DOHH2 (cell line): ENCODE measurements at regions not wholly inside any gene's neighbourhood (a gene's known extent, or its start where the extent isn't known, plus 50 kb on each side); places are given as distances from the start of the nearest gene placed in this dataset.

Experiments used
- H3F3A ChIP-seq: fragments of 200-600 bp; sonication (generic), shearing (Covaris generic); 2 replicates; pipeline ENCODE4 v1.6.0; 2016; ENCODE audit warnings: antibody characterized with exemption, mild to moderate bottlenecking; ENCODE audit not compliant: control insufficient read depth, insufficient read depth
- H3K27ac ChIP-seq: fragments of 200-600 bp; sonication (generic); 2 replicates; pipeline ENCODE4 v1.5.1; 2014; ENCODE audit warnings: low read depth, mild to moderate bottlenecking, low read length, moderate library complexity
- H3K27me3 ChIP-seq: fragments of 200-600 bp; sonication (generic); 2 replicates; pipeline ENCODE4 v1.6.1; 2014; ENCODE audit warnings: mild to moderate bottlenecking, low read length, mixed read lengths; ENCODE audit not compliant: control insufficient read depth
- H3K36me3 ChIP-seq: fragments of 200-600 bp; sonication (generic); 2 replicates; pipeline ENCODE4 v1.6.1; 2014; ENCODE audit warnings: mild to moderate bottlenecking, low read length, moderate library complexity, mixed read lengths; ENCODE audit not compliant: control insufficient read depth
- H3K4me1 ChIP-seq: fragments of 200-600 bp; sonication (generic); 2 replicates; pipeline ENCODE4 v1.6.1; 2014; ENCODE audit warnings: mild to moderate bottlenecking, low read length, mixed read lengths; ENCODE audit not compliant: control insufficient read depth
- H3K4me2 ChIP-seq: fragments of 200-600 bp; sonication (generic); 2 replicates; pipeline ENCODE4 v1.6.0; 2014; ENCODE audit warnings: mild to moderate bottlenecking, low read length, moderate library complexity
- H3K4me3 ChIP-seq: fragments of 200-600 bp; sonication (generic); 2 replicates; pipeline ENCODE4 v1.5.1; 2014; ENCODE audit warnings: mild to moderate bottlenecking, low read length, mixed read lengths
- H3K79me2 ChIP-seq: fragments of 200-600 bp; sonication (generic); 2 replicates; pipeline ENCODE4 v1.6.1; 2014; ENCODE audit warnings: mild to moderate bottlenecking, low read length, mixed read lengths; ENCODE audit not compliant: control insufficient read depth
- H3K9me2 ChIP-seq: fragments of 200-600 bp; sonication (generic); replicated peaks from 2 replicates; pipeline ENCODE4 v1.6.1; 2014; ENCODE audit warnings: mild to moderate bottlenecking, low read length, mixed read lengths; ENCODE audit not compliant: control insufficient read depth
- H3K9me3 ChIP-seq: fragments of 200-600 bp; sonication (generic); 2 replicates; pipeline ENCODE4 v1.6.1; 2014; ENCODE audit warnings: antibody characterized with exemption, low read length, mixed read lengths; ENCODE audit not compliant: control insufficient read depth, insufficient read depth
- H4K20me1 ChIP-seq: fragments of 200-600 bp; sonication (generic); 2 replicates; pipeline ENCODE4 v1.6.0; 2014; ENCODE audit warnings: low read depth, mild to moderate bottlenecking, antibody characterized with exemption, low read length, moderate library complexity; ENCODE audit not compliant: control insufficient read depth, insufficient read depth
- EZH2phosphoT487 ChIP-seq: fragments of 200-600 bp; sonication (generic); IDR thresholded peaks from 2 replicates; pipeline ENCODE4 v1.6.1; 2017; ENCODE audit warnings: borderline replicate concordance, mild to moderate bottlenecking, antibody characterized with exemption, low read length, moderate library complexity, mixed read lengths
- TF ChIP-seq, protein P1 (sequence below): fragments of 200-600 bp; sonication (generic); IDR thresholded peaks from one replicate; pipeline ENCODE4 v1.5.1; 2014; ENCODE audit warnings: antibody characterized with exemption, mild to moderate bottlenecking, low read depth, low read length; ENCODE audit not compliant: poor library complexity, severe bottlenecking

GRCh38 chr6:153842491-153842890, 196.5 kb upstream of the OPRM1 start:
- H3K4me2 ChIP-seq, result no peak overlapping the region
- H3K9me2 ChIP-seq, result no peaks in the 10 kb centered on the region
- H4K20me1 ChIP-seq, result no peaks in the 10 kb centered on the region
- no peak overlapping the region for H3K4me3 ChIP-seq
- no peaks in the 10 kb centered on the region for H3K79me2 ChIP-seq
- H3K27ac ChIP-seq, result no peak overlapping the region
- H3F3A ChIP-seq, result no peaks in the 10 kb centered on the region
- no peaks in the 10 kb centered on the region for H3K4me1 ChIP-seq
- H3K27me3 ChIP-seq, result no peaks in the 10 kb centered on the region
- H3K36me3 ChIP-seq, result no peaks in the 10 kb centered on the region
- no peaks in the 10 kb centered on the region for H3K9me3 ChIP-seq
- no peak for TF ChIP-seq EZH2phosphoT487
- TF ChIP-seq, protein P1, sequence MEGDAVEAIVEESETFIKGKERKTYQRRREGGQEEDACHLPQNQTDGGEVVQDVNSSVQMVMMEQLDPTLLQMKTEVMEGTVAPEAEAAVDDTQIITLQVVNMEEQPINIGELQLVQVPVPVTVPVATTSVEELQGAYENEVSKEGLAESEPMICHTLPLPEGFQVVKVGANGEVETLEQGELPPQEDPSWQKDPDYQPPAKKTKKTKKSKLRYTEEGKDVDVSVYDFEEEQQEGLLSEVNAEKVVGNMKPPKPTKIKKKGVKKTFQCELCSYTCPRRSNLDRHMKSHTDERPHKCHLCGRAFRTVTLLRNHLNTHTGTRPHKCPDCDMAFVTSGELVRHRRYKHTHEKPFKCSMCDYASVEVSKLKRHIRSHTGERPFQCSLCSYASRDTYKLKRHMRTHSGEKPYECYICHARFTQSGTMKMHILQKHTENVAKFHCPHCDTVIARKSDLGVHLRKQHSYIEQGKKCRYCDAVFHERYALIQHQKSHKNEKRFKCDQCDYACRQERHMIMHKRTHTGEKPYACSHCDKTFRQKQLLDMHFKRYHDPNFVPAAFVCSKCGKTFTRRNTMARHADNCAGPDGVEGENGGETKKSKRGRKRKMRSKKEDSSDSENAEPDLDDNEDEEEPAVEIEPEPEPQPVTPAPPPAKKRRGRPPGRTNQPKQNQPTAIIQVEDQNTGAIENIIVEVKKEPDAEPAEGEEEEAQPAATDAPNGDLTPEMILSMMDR, result no peak

GRCh38 chr6:153840039-153840850, 198.8 kb upstream of the OPRM1 start:
- TF ChIP-seq EZH2phosphoT487, result no peak
- TF ChIP-seq, protein P1, result no peak
- Histone ChIP-seq H3K9me3 (no peaks in the 10 kb centered on the region), H3F3A (no peaks in the 10 kb centered on the region), H3K4me3 (no peak overlapping the region), H3K4me1 (no peaks in the 10 kb centered on the region), H3K27ac (no peak overlapping the region), H3K27me3 (no peaks in the 10 kb centered on the region), H3K79me2 (no peaks in the 10 kb centered on the region), H4K20me1 (no peaks in the 10 kb centered on the region), H3K4me2 (no peak overlapping the region), H3K9me2 (no peaks in the 10 kb centered on the region), H3K36me3 (no peaks in the 10 kb centered on the region)

GRCh38 chr6:153832543-153832942, 206.5 kb upstream of the OPRM1 start:
- TF ChIP-seq, protein P1, result no peak
- TF ChIP-seq EZH2phosphoT487, result no peak
- Histone ChIP-seq H3K4me2 (no peak overlapping the region), H3K4me3 (no peak overlapping the region), H3K9me3 (no peaks in the 10 kb centered on the region), H4K20me1 (no peaks in the 10 kb centered on the region), H3K27me3 (no peaks in the 10 kb centered on the region), H3F3A (no peaks in the 10 kb centered on the region), H3K36me3 (no peaks in the 10 kb centered on the region), H3K4me1 (no peaks in the 10 kb centered on the region), H3K79me2 (no peaks in the 10 kb centered on the region), H3K9me2 (no peaks in the 10 kb centered on the region), H3K27ac (no peak overlapping the region)
